Activated CD4-positive, alpha-beta T cell treated with anti-CD3 and anti-CD28 coated beads for 36 hours (primary cell): ENCODE measurements at regions not wholly inside any gene's neighbourhood (a gene's known extent, or its start where the extent isn't known, plus 50 kb on each side); places are given as distances from the start of the nearest gene placed in this dataset.

Experiments
- ATAC-seq: fragments of 200-7000 bp; cut with Tn5 transposase; one replicate; pipeline ENCODE4 v1.10.0; 2021; ENCODE audit warnings: mild to moderate bottlenecking, moderate library complexity
- CTCF ChIA-PET: fragments of 350-600 bp; sonication (Branson Sonifier 250); formaldehyde crosslinking; loops from one replicate; lab custom pipeline; 2021; ENCODE audit warnings: antibody characterized with exemption; lab: Charles Lee
- POLR2A ChIA-PET: fragments of 350-600 bp; sonication (Branson Sonifier 250); formaldehyde crosslinking; loops from one replicate; lab custom pipeline; 2021; ENCODE audit warnings: antibody characterized with exemption, inconsistent platforms; lab: Charles Lee
- DNase-seq: peaks from one replicate; pipeline ENCODE4 v3.0.0-alpha.2; 2020
- H3K27ac Mint-ChIP-seq: one replicate; pipeline ENCODE4 v1.8.0; 2021; ENCODE audit warnings: mixed read lengths
- H3K27me3 Mint-ChIP-seq: one replicate; pipeline ENCODE4 v1.8.0; 2021; ENCODE audit warnings: mixed read lengths
- H3K36me3 Mint-ChIP-seq: one replicate; pipeline ENCODE4 v1.8.0; 2021; ENCODE audit warnings: low read depth, mixed read lengths
- H3K4me1 Mint-ChIP-seq: one replicate; pipeline ENCODE4 v1.8.0; 2021; ENCODE audit warnings: mixed read lengths
- H3K4me3 Mint-ChIP-seq: one replicate; pipeline ENCODE4 v1.8.0; 2021; ENCODE audit warnings: mild to moderate bottlenecking, moderate library complexity, mixed read lengths
- H3K9me3 Mint-ChIP-seq: one replicate; pipeline ENCODE4 v1.8.0; 2021; ENCODE audit warnings: low read depth, mixed read lengths
- intact Hi-C, 2 experiments: fragments of 100-400 bp; cut with DNase I in 1 of 2; cut with micrococcal nuclease in 1 of 2; formaldehyde crosslinking; loops; one replicate each; pipeline versions ENCODE4 v1.14.2 to v1.15.1; 2022 to 2024; cut with DNase I, micrococcal nuclease

DNA sequence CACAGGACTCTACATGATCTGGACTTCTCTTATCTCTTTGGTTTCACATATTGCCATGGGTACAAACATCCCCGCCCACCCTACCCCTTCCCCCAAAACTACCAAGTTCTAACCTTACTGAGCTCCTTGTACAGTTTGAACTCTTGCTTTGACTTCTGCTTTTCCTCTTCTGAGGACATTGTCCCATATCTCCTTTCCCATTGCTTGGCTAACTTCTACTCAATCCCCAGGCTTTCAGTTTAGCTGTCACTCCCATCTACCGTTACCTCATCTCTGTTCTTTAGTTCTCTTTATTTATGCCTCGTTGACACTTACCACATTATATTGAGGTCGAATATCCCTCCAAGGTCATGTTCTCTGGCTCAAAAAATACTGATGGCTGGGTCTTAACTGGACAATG is 393.5 kb upstream of the CADM1 start:
- DNase-seq = no peak
- Mint-ChIP-seq H3K27me3 (peaks cover 4% of the 10 kb centered on the region), H3K36me3 (no peaks in the 10 kb centered on the region), H3K4me3 (no peak overlapping the region), H3K4me1 (no peaks in the 10 kb centered on the region), H3K9me3 (peaks cover 4% of the 10 kb centered on the region), H3K27ac (no peak overlapping the region)
- POLR2A ChIA-PET = no interaction called here
- intact Hi-C loops = no loop called here
- CTCF ChIA-PET = no interaction called here
- ATAC-seq = no peak

DNA sequence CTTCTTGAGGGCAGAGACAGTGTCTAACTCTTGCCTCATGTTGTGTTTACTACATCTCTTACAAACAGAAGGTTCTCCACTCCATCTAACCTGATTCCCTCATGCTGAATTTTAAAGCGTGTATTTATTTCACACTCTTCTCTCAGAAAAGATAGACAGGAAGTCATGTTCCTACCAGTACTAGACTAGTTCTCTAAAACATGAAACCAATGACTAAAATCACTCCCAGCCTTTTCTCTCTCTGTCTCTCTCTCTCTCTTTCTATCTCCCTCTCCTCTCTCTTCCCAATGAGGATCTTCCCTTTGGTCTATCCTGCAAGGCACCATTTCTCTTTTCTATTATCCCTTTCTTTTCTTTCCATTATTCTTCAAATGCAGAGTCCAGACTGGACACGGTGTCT is 391.9 kb upstream of the CADM1 start:
- Mint-ChIP-seq H3K4me3 (no peak overlapping the region), H3K36me3 (no peaks in the 10 kb centered on the region), H3K4me1 (no peaks in the 10 kb centered on the region), H3K27ac (no peak overlapping the region), H3K27me3 (peaks cover 4% of the 10 kb centered on the region), H3K9me3 (peaks cover 4% of the 10 kb centered on the region)
- ATAC-seq (no peak), DNase-seq (no peak)
- CTCF ChIA-PET = no interaction called here
- intact Hi-C loops = no loop called here
- POLR2A ChIA-PET = no interaction called here

DNA sequence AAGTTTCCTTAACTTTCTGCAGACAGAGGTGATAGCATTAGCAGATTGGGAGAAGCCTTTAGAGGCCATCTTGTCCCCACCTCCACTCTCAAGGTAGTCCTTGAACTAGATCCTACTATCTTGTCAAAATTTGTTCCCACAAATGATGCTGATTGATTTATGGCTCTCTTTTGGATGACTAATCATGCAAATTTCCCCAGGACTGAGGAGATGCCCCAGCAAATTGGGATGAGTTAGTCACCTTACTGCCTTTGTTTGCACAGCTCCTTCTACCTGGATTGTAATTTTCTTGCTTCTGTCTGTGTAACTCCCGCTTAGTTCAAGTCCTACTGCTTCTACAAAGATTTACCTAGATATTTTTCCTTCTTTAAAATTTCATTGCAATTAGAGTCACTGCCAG is 391.4 kb upstream of the CADM1 start:
- H3K27me3 Mint-ChIP-seq = peaks cover 7% of the 10 kb centered on the region
- ChIA-PET POLR2A (no interaction called here), CTCF (interaction anchor here (0.6 kb wide), 1 partner anchor 145 kb away, joined by 3 read pairs; no protein-coding TSS in a partner anchor)
- no peak overlapping the region for H3K4me3 Mint-ChIP-seq
- ATAC-seq (no peak), DNase-seq (no peak)
- H3K9me3 Mint-ChIP-seq = peaks cover 3% of the 10 kb centered on the region
- no peaks in the 10 kb centered on the region for H3K4me1 Mint-ChIP-seq
- H3K27ac Mint-ChIP-seq = no peak overlapping the region
- intact Hi-C loops = no loop called here
- H3K36me3 Mint-ChIP-seq = no peaks in the 10 kb centered on the region

DNA sequence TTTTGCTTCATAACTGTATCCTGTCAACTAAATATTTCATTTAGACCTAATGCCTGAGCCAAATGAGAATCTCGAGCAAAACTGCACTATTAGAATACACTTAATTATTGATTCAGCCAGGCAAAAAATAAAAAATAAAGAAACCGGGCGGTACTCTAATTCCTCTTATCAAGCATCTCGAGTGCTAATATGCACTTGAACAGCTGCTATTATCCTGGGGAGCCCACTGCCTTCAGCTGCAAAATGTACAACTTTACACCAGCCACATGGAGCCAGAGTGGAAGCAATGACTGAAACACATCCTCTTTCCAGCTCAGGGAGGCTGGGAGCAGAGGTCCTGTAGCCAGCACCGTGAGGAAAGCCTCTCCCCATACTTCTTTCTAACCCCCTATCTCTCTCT is 390.0 kb upstream of the CADM1 start:
- intact Hi-C loops = no loop called here

DNA sequence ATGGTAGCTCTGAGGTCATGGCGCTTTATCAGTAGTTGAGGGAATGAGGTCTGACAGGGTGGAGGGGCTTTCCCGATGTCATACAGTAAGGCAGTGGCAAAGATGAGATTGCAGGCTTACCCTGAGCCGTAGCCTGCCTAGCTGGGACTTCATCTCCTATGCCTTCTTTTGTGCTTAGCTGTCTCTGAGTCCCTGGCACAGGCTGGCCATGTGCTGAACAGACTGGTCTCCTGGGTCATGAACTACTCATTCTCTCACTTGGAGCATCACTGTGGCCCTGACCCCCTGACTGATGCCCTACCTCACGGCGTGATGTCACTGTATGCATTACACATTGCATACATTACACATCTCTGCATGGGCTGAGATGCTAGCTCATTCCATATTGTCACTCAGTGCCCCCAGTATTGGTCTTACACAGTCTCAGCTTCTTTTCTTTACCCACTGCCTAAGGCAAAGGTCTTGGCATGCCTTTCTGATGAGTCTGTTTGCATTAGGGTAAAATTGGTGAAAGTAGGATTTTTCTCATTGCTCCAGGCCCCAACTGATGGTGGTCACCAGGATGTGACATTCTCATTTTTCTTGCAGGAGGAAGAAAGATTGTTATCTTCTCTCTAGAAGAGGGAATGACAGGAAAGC is 389.4 kb upstream of the CADM1 start:
- peaks cover 5% of the 10 kb centered on the region for H3K27me3 Mint-ChIP-seq
- no peaks in the 10 kb centered on the region for H3K36me3 Mint-ChIP-seq
- POLR2A ChIA-PET = no interaction called here
- no peak for DNase-seq
- no peak overlapping the region for H3K27ac Mint-ChIP-seq
- no peak for ATAC-seq
- CTCF ChIA-PET = interaction anchor here (1.1 kb wide), 1 partner anchor 10 kb away, joined by 3 read pairs; no protein-coding TSS in a partner anchor
- H3K4me3 Mint-ChIP-seq = no peak overlapping the region
- H3K4me1 Mint-ChIP-seq = no peaks in the 10 kb centered on the region
- intact Hi-C loops = no loop called here
- peaks cover 3% of the 10 kb centered on the region for H3K9me3 Mint-ChIP-seq

More for the DNA sequence above, 390.0 kb upstream of the CADM1 start:
- H3K4me1 Mint-ChIP-seq = no peaks in the 10 kb centered on the region
- ATAC-seq (no peak), DNase-seq (no peak)
- peaks cover 7% of the 10 kb centered on the region for H3K27me3 Mint-ChIP-seq
- no peak overlapping the region for H3K4me3 Mint-ChIP-seq
- H3K27ac Mint-ChIP-seq = no peak overlapping the region
- POLR2A ChIA-PET = no interaction called here
- H3K9me3 Mint-ChIP-seq = peaks cover 3% of the 10 kb centered on the region
- H3K36me3 Mint-ChIP-seq = no peaks in the 10 kb centered on the region
- CTCF ChIA-PET = interaction anchor here (1.1 kb wide), 1 partner anchor 10 kb away, joined by 3 read pairs; no protein-coding TSS in a partner anchor

DNA sequence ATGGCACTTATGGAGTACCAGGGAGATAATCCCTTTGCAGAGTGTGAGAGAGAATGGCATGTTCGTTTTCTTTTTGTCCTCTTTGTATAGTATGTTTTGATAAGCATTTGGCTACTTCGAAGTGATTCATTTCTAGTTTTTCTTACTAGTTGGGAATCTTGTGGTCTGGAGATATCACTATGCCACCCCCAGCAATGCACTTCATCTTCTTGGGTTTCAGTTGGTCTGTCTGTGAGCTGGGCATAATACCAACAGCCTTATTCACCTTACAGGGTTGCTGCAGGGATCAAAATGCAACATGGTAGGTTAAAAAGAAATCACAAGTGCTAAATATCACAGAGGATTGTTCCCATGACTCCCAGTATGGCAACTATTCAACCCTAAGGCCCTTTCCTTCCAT is 387.8 kb upstream of the CADM1 start:
- no peak for ATAC-seq

DNA sequence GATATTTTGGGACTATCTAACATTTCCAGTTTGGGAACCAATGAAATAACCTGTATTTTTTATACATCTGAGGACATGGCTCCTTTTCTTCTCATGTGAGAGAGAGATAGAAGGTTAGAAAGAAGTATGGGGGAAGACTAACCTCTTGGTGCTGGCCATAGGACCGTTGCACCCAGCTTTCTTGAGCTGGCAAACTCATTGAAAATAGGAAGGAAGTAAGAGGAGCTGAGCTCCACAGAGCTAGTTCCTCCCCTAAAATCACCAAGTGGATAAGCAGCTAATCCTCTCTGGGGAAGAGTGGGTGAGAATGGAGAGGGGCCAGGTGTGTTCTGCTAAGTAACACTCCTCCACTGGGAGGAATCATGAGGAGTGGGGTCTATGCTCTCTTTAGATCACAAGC is 387.4 kb upstream of the CADM1 start:
- POLR2A ChIA-PET = no interaction called here
- Mint-ChIP-seq H3K4me3 (no peak overlapping the region), H3K9me3 (peaks cover 3% of the 10 kb centered on the region), H3K4me1 (no peaks in the 10 kb centered on the region), H3K27ac (no peak overlapping the region), H3K36me3 (no peaks in the 10 kb centered on the region), H3K27me3 (peaks cover 3% of the 10 kb centered on the region)
- ATAC-seq (no peak), DNase-seq (no peak)
- CTCF ChIA-PET = no interaction called here
- intact Hi-C loops = no loop called here

More for the DNA sequence above, 387.8 kb upstream of the CADM1 start:
- ChIA-PET CTCF (no interaction called here), POLR2A (no interaction called here)
- Mint-ChIP-seq H3K27ac (no peak overlapping the region), H3K4me3 (no peak overlapping the region), H3K9me3 (peaks cover 3% of the 10 kb centered on the region), H3K27me3 (peaks cover 3% of the 10 kb centered on the region), H3K36me3 (no peaks in the 10 kb centered on the region), H3K4me1 (no peaks in the 10 kb centered on the region)
- intact Hi-C loops = no loop called here
- DNase-seq = no peak

DNA sequence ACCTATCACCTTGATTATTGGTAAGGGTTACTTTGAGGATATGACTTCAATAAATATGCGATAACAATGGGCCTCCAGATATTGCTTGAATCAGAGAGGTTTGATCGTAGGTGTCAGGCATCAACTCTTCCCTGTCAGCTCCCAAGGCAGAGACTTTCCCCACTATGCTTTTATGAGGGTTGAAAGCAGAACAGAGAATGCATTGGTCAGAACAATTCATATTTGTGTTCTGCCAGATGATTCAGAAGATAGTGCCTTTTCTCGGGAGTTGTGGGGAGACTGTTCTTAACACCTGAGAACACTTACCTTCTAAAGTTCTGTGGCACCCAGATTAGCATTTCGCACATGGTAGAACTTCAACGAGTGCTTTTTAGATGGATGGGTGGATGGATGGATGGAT is 386.3 kb upstream of the CADM1 start:
- no peak for ATAC-seq
- H3K27ac Mint-ChIP-seq = no peak overlapping the region
- H3K9me3 Mint-ChIP-seq = peaks cover 3% of the 10 kb centered on the region
- H3K4me3 Mint-ChIP-seq = no peak overlapping the region
- no peak for DNase-seq
- H3K4me1 Mint-ChIP-seq = no peaks in the 10 kb centered on the region
- intact Hi-C loops = no loop called here
- H3K27me3 Mint-ChIP-seq = peaks cover 3% of the 10 kb centered on the region
- no peaks in the 10 kb centered on the region for H3K36me3 Mint-ChIP-seq
- ChIA-PET CTCF (no interaction called here), POLR2A (no interaction called here)

DNA sequence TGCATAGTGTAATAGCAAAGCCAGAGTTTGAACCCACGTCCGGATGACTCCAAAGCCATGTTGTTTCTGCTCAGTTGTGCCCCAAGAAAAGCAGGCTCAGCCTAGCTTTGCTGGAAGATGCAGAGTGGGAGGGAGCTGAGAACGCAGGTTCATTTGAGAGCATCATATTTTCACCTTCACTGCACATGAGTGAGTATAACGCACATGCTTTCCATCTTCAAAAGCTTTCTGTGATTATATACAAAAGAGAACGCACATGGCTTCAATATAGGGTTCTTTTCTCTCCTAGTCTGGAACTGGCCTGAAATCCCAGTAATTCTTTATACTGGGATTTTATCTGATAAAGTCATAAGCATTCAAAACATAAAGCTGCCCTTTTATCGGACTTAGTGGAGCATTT is 385.5 kb upstream of the CADM1 start:
- DNase-seq (no peak), ATAC-seq (no peak)
- Mint-ChIP-seq H3K4me1 (no peaks in the 10 kb centered on the region), H3K9me3 (peaks cover 3% of the 10 kb centered on the region), H3K4me3 (no peak overlapping the region), H3K27ac (no peak overlapping the region), H3K36me3 (no peaks in the 10 kb centered on the region), H3K27me3 (peaks cover 3% of the 10 kb centered on the region)
- ChIA-PET CTCF (interaction anchor here (0.8 kb wide), 1 partner anchor 617 kb away, joined by 4 read pairs; no protein-coding TSS in a partner anchor), POLR2A (no interaction called here)
- intact Hi-C loops = no loop called here

DNA sequence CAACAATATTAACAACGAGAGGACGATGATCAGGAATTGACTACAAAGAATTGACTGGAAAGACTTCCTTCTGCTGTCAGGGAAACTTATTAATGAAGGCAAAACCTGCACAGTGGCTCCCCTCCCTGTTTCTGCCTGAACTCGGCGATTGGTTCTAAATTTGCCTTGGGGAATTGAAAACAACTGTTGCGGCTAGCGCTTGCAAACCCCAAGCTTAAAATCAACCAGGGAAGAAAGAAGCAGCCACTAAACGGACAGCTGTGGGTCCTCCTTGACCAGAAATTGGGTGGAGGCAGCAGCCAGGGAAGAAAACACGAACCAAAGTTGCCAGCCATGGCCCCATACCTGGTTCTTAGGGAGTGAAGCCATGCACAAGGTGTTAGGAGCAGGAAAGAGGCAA is 383.5 kb upstream of the CADM1 start:
- DNase-seq (no peak), ATAC-seq (no peak)
- ChIA-PET POLR2A (no interaction called here), CTCF (no interaction called here)
- Mint-ChIP-seq H3K4me1 (no peaks in the 10 kb centered on the region), H3K27ac (no peak overlapping the region), H3K36me3 (no peaks in the 10 kb centered on the region), H3K4me3 (no peak overlapping the region), H3K9me3 (peaks cover 3% of the 10 kb centered on the region), H3K27me3 (peaks cover 3% of the 10 kb centered on the region)
- intact Hi-C loops = no loop called here

DNA sequence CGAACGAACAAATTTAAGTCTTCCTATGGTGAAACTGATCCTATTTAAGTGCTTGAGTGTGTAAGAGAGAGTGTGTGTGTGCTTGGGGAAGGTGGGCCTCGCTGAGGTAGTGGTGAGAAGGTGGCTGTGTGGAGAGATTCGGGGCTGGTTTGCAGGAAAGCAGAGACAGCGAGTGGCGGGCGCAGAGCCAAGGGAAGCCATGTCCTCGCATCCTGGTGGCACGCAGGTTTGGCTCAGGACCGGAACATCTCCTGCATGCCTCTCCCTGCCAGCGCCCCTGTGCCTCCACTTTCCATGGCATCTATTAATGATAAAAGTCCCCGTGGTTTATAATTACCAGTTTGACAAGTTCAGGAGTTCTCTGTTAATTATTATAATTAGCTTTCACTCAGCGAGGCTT is 383.1 kb upstream of the CADM1 start:
- DNase-seq (no peak), ATAC-seq (no peak)
- Mint-ChIP-seq H3K9me3 (peaks cover 3% of the 10 kb centered on the region), H3K27ac (no peak overlapping the region), H3K27me3 (peaks cover 3% of the 10 kb centered on the region), H3K4me3 (no peak overlapping the region), H3K4me1 (no peaks in the 10 kb centered on the region), H3K36me3 (no peaks in the 10 kb centered on the region)
- POLR2A ChIA-PET = no interaction called here
- CTCF ChIA-PET = no interaction called here
- intact Hi-C loops = no loop called here

DNA sequence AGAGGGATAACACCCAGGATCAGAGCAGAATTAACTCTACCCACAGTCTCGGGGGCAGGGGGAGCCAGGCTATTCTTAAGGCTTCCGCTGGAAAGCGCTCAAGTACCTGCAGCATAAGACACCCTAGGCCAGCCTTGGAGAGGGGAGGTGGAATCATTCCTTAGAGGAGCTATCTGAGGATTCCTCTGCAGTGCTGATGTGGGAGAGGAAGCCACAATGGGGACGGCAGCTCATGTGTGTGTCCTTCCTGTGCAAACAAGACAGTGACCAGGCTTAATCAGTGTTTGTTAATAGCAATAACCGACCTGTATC is 382.2 kb upstream of the CADM1 start:
- Mint-ChIP-seq H3K4me3 (no peak overlapping the region), H3K27me3 (peaks cover 3% of the 10 kb centered on the region), H3K9me3 (peaks cover 10% of the 10 kb centered on the region), H3K36me3 (peaks cover 4% of the 10 kb centered on the region), H3K27ac (no peak overlapping the region), H3K4me1 (no peaks in the 10 kb centered on the region)
- POLR2A ChIA-PET = interaction anchor here (0.5 kb wide), 1 partner anchor 484 kb away, joined by 5 read pairs; no protein-coding TSS in a partner anchor
- DNase-seq (no peak), ATAC-seq (no peak)
- CTCF ChIA-PET = no interaction called here
- intact Hi-C loops = no loop called here
